ENCODE measurements at regions not wholly inside any gene's neighbourhood (a gene's known extent, or its start where the extent isn't known, plus 50 kb on each side); places are given as distances from the start of the nearest gene placed in this dataset.
A peak's percentile ranks its signal among the peaks of the same experiment; 100 is the strongest.
"Not testable (repeated sequence)": the region's sequence is repeated elsewhere in the genome, so short reads cannot be mapped to it uniquely, and the experiment has no call there.

DNA sequence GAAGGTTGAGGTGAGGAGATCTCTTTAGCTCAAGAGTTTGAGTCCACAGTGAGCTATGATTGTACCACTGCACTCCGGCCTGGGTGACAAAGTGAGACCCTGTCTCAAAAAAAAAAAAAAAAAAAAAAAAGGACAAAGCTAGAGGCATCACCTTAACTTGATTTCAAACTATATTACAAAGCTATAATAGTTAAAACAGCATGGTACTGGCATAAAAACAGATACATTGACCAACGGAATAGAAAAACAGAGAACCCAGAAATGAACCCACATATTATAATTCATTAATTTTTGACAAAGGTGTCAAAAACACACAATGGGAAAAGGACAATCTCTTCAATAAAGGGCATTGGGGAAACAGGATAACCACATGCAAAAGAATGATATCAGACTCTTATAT, 50.8 kb upstream of the MBOAT1 start:
- no peak for DNase-seq

DNA sequence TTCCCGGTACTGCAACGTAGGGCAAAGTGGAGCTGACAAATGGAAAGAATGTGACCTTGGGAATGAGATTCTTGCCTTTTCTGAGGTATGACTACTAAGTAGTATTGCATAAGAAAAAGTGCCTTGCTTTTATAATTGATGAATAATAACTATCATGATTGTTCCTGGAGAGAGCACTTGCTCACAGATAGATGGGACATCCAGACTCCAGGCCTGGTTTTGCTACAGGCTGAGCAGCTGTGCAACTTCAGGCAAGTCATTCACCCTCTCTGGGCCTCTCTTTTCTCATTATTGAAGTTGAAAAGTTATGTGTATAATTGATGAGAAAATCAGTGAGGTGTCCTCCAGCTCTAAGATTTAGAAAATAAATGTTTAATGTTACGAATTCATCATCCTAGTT, 53.6 kb upstream of the MBOAT1 start:
- no peak for DNase-seq

DNA sequence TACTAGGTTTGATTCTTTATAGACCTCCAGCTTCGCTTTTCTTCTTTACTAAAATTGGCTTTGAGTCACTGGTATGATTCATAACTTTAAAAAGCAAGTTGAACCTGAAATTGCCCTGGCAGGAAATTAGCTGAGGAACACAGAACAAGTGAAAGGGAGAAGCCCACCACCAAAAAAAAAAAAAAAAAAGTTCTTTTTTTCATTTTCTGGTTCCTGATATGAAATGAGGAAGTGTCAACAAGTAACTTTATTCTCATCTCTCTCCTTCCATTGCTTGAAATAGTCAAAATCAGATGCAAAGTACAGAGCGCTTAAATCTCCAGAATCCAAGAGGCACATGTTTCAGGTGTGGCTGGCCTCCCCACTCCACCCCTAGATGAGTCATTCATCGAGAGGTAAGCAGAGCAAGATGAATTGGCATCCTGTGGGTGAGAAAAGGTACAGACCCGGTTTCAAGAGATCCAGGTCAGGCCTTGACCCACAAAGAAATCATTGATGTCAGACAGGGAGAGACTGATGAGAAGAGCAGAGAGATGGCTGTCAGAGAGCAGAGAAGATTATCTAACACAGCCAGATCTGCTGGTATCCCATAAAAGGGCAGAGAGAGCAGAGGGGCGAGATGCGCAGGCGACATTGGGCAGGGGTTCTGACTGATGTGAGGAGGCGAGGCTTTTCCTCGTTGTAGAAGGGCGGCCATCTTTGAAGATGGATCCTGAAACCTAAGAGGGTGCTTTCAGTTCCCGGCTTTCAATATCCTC, 54.8 kb upstream of the MBOAT1 start:
- peak; percentile 35 for DNase-seq

- DNase-seq: no peak
Measured at GRCh38 chr6:20269181-20269580, 56.9 kb upstream of the MBOAT1 start.

DNA sequence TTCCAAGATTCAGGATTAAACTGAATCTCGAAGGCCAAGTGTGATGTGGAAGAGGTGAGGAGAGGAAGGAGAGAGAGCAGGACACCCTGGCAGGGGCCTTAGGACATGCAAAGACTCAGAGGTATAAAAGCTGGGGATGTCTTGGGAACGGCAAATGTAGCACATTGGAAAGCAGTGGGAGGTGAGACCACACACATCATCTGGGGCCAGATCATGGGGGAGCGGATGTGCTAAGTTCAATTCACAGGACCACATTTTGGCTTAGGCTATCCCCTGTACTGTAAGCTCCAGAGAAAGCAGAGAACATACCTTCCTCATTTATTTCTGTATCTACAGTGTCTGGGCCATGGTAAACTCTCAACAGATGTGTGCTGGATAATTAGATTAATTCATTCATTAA, 59.5 kb upstream of the MBOAT1 start:
- no peak for DNase-seq

DNA sequence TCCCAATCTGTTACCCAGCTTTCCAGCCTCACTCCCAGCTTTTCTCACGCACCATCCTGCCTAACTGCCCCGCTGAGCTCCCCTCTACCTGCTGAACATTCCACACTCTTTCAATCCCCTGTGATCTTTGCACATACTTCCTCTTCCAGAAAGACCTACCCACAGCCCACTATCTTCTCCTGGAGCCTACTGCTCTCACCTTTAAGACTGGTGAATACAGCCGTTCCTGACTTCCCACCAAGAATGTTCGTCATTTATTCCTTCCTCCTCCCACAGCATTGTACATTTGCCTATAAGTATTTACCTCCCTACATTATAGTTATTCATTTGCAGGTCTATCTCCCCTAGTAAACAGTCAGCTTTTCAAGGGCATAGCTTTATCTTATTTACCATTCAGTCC, 61.9 kb upstream of the MBOAT1 start:
- DNase-seq: no peak

- not testable (repeated sequence) for DNase-seq
Measured at GRCh38 chr6:20275837-20276236, 63.6 kb upstream of the MBOAT1 start.

- DNase-seq: not testable (repeated sequence)
Measured at GRCh38 chr6:20277724-20278123, 65.5 kb upstream of the MBOAT1 start.

DNA sequence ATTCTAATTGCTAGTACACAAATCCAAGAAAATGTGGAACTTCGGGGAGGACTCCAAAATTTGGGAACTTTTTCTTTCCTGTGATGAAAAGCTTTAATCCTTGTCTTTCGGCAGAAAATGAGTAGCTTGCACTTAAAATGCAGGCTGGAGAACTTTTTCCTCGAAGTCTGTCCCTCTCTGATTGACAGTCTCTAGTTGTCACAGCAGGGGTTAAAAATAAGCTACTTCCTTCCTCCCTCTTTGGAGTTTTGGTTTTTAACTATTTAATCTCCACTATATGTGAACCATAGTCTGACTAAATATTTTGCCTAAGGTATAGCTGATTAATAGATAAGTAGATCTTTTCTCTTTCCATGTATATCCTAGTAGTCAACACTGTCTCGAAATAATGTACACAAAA, 66.8 kb upstream of the MBOAT1 start:
- no peak for DNase-seq

GRCh38 chr6:20279608-20280287, 67.5 kb upstream of the MBOAT1 start:
- no peak for DNase-seq

- no peak for DNase-seq
Measured at GRCh38 chr6:20280288-20280621, 68.0 kb upstream of the MBOAT1 start.

DNA sequence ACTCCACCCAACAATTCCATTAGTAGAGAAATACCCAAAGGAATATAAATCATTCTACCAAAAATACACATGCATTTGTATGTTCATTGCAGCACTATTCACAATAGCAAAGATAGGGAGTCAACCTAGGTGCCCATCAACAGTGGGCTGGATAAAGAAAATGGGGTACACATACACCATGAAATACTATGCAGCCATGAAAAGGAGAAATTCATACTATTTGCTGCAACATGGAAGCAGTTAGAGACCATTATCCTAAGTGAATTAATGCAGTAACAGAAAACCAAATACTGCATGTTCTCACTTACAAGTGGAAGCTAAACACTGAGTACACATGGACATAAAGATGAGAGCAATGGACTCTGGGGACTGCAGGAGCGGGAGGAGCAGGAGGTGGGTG, 72.4 kb upstream of the MBOAT1 start:
- no peak for DNase-seq

GRCh38 chr6:20286968-20287565, 74.8 kb upstream of the MBOAT1 start:
- DNase-seq: no peak

DNA sequence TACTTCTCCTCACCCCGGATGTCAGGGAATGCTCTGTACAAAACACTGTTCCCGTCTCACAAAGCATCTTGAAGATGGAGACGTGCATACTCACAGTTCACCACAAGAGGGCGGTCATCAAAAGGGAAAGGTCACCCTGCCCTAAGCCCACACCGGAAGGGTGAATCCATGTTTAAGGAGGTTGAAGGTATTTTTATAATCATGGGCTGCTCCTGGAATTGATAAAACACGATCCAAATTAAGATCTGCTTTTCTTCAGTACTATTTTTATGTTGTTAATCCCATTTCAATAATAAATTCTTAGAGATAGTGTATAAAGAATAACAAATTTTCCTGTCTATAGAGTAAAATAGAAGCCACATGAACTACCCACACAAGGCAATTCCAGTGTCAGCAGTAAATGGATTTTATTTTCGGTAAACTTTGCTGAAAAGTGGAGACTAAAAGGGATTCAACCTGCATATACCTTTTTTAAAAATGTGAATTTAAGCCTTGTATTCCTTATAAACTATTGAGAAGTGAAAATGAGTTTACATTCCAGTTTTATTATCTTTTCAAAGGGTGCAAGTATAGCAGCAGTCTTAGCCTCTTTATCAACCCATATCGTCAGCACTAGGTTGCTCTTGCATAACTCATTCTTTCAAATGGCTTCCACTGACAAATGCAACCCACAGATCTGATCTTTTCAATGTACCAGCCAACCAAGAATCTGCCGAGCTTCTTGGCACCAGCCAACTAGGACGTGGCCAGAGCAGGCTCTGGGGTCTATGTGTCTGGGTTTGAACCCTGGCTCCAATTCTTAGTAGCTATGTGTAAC, 79.7 kb upstream of the MBOAT1 start:
- peak; percentile 84 for DNase-seq

GRCh38 chr6:20292905-20293304, 80.6 kb upstream of the MBOAT1 start:
- no peak for DNase-seq

DNA sequence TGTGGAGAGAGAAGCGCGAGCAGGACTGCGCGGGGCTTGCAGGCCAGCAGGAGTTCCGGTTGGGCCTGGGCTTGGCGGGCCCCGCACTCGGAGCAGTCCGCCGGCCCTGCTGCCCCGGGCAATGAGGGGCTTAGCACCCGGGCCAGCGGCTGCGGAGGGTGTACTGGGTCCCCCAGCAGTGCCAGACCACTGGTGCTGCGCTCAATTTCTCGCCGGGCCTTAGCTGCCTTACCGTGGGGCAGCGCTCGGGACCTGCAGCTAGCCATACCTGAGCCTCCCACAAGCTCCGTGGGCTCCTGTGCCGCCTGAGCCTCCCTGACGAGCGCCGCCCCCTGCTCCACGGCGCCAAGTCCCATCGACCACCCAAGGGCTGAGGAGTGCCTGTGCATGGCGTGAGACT, 89.0 kb upstream of the MBOAT1 start:
- DNase-seq: no peak

DNA sequence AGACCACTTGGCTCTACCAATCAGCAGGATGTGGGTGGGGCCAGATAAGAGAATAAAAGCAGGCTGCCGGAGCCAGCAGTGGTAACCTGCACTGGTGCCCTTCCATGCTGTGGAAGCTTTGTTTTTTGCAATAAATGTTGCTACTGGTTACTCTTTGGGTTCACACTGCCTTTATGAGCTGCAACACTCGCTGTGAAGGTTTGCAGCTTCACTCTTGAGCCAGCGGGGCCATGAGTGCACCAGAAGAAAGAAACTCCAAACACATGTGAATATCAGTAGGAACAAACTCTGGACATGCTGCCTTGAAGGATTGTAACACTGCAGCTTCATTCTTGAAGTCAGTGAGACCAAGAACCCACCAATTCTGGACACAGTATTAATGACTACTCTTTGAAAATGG, 89.9 kb upstream of the MBOAT1 start:
- DNase-seq: no peak

- DNase-seq: no peak
Measured at GRCh38 chr6:20302702-20303251, 90.5 kb upstream of the MBOAT1 start.

DNA sequence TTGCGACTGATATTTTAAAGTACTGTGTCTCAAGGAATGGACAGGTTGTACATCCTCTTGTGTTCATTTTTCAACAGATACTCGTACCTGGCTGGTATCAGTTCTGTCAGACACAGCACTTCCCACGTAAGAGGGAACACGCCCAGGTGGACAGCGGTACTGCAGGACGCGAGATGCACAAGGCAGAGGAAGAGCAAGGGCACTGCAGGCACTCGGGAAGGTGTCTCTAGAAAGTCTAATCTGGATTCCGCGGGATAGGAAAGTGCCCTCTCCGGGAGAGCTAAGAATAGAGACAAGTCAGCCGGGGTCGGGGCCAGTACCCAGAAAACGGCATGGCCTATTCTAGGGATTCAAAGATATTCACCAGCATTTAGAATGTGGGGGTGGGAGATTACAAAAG, 94.2 kb upstream of the MBOAT1 start:
- DNase-seq: no peak

GRCh38 chr6:20309186-20309585, 92.5 kb upstream of the E2F3 start:
- no peak for DNase-seq

DNA sequence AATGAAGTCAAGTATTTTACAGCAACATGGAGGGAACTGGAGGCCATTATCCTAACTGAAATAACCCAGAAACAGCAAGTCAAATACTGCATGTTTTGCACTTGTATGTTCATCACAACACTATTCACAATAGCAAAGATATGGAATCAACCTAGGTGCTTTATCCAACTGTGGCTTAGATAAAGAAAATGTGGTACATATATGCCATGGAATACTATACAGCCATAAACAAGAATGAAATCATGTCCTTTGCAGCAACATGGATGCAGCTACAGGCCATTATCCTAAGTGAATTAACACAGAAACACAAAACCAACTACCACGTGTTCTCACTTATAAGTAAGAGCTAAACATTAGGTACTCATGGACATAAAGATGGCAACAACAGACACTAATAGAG, 91.5 kb upstream of the E2F3 start:
- DNase-seq: no peak

DNA sequence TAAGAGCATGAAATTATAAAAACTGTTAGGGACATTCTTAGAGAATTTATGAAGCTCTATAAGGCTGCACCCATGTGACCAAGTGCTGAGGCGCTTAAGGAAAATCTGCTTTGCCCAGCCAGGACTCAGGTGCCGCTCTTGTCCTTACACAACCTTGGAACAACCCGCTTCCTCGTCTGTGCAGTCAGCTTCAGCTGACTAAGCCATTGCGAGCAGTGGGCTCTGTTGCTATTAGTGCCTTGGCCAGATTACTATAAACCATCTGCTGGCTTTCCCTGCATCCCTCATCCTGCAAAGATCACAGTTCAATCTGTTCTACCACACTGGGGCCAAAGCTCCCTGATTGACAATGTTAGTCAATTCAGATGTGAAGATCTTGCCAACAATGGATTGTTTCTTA, 89.1 kb upstream of the E2F3 start:
- DNase-seq: no peak

DNA sequence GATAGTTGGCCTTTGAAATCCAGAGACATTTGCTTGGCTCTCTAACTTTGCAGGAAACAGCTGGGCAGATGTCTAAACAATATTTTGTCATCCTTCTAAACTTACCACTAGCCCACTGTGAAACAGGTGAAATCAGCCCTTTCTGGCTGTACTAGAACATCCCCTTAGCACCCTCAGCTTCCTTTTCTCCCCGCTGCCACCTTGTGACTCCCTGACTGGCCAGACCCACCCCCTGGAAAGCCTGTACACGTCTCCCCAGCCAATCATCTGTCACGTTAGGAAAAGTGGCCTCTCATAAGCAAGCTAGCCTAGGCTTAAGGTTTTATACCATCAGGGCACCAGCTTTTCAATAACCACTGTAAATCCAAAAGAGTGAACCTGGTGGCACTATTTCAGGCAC, 88.6 kb upstream of the E2F3 start:
- DNase-seq: no peak

Measured in activated CD4-positive, alpha-beta T cell treated with anti-CD3 and anti-CD28 coated beads for 48 hours (primary cell).